HG03439 (cell line): ENCODE measurements at regions not wholly inside any gene's neighbourhood (a gene's known extent, or its start where the extent isn't known, plus 50 kb on each side); places are given as distances from the start of the nearest gene placed in this dataset.
"Not testable (repeated sequence)": the region's sequence is repeated elsewhere in the genome, so short reads cannot be mapped to it uniquely, and the experiment has no call there.

Experiments used
- ATAC-seq: cut with Tn5 transposase; IDR thresholded peaks from one replicate; pipeline ENCODE4 v1.9.1; 2021; ENCODE audit warnings: mild to moderate bottlenecking, moderate library complexity; ENCODE audit not compliant: unreplicated experiment

DNA sequence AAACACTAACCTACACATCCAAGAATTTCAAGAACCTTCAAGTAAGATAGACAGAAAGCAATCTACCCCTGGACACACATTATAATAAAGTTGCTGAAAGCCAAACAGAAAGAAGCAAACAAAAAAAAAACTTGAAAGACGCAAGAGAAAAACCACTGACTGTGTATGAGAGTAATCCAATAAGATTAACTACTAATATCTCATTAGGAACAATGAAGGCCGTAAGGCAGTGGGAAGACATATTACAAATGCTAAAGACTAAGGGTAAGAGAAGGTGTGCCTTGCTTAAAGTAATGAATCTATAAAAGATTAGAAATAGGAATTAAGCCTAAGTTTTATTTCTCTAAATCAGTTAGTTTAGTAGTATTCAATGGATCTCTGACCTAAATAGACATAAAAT, 1109.1 kb downstream of the JRKL start:
- no peak for ATAC-seq

DNA sequence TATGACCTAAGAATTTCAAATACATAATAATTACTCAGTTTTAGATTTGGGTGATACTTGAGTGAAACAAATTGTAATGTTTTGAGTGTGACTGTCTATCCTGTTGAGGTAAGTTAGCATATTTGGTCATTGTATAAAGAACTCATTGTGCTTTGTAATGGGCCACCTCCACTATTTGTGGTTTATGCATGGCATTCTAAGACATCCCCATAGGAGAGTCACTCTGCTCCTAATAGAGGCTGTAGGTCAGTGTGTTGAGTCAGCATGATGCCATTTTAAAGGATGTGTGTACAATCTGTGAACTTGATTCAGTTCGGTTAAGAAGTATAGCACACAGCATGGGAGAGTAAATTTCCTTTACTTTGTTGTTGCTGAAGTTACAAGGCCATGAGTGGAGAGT, 1112.4 kb downstream of the JRKL start:
- no peak for ATAC-seq

DNA sequence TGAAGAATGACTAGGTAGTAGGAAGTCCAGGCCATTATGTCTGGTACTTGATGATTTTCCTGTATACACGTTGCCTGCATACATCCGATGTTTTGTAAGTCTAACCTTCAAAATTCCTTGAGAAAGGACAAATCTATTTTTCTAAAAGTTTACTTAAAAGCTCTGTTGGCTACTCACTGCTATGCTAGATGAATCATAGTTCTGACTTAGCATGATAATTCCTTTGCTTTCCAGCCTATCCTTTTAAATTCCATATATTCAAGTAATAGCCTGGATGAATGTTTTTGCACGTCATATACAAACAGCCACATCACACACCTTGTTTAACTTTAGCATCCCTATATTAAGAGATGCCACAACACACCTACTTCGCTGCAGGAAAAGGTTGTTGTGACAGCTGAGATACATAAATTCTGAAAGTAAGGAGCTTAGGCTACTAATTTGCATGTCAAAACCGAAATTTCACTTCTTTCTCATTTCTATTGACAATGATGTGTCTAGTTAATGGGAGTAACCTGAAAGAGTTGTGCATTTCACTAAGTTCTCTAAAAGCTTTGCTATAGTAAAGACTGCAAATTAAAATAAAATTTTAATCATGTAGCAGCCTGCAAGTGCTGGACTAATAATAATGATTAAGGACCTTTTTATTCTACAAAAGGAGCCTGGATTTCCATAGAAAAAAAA, 1116.4 kb downstream of the JRKL start:
- ATAC-seq = no peak

DNA sequence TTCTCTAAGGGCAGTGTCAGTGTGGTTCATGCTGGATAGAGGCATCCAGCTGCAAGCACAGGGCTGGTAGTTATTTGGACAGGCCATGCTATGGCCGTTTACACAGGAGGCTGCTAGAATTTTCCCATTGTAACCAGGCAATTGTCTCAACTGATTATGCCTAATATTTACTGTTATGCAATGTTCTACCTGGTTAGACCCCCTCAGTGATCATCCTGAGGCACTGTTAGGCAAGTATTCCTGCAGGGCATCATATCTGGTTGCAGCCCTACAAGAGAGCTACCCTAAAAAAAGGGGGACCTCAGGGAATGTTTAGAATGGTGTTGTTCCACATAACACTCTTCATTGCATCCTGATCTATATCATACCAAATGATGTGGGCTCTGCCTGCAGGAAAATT, 1124.6 kb downstream of the JRKL start:
- no peak for ATAC-seq

DNA sequence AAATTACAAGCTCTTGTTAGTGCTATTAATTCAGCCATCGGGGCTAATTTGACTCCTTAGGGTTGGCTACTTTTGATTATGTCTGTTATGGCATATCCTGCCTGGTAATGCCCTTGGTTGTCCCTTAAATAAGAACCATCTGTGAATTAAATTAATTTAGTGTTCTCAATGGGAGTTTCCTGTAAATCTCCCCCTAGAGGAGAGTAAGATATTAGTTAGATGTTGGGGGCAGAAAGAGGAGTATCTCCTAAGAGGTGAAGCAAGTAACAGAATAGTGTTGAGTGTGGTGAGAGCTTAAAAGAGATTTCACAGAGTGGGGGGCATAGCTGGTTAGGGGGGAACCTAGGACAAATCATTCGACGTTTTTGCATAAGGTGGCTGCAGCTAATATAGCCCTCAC, 1126.9 kb downstream of the JRKL start:
- ATAC-seq = no peak

DNA sequence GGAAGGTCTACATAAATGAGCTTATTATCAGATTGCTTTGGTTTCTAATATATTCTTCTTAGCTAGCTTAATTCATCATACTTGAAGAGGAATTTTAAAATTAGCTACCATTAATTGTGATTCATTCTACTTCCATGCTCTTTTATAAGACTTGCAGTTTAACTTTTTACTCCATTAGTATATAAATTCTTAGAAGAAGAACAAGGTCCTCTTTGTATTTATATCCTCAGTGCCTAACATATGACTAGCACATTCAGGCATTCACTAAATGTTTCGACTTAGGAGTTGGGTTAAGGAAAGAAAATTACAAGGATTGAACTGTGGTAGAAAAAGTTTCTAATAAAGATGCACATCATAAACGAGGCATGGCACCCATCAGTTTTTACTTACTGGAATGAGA, 1135.5 kb downstream of the JRKL start:
- no peak for ATAC-seq

DNA sequence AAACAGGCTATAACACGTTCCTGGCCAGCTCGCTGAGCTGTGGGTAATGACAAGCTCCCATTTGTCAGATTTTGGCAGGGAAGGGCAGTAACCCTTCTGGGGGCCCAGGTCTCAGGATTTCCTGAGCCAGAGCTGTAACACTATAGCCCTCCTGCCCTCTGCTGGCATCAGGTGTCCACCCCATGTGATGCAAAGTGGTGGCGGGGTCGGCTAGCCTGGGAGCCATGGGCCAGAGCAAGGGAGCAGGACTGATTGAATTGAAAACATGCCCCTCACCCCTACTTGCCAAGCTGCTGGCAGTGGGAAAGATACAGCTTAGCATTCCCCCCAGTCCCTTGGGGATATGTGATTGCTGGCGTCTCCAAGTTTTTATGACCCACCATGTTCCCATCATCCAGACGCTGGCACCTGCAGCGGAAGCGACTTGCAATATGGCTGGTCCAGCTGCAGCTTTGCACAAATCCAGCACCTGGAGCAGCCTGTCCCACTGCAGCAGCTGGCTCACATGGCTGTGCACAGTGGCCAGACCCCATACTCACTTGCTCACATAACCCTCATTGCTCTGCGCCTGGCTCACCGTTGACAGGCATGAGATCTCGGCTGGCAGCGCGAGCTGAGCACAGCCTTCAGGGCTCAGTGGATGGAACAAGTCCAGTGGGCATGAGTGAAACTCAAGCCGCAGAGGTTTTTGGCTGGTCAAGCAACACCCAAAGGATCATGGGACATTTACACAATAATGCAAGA, 1147.8 kb downstream of the JRKL start:
- ATAC-seq = no peak

DNA sequence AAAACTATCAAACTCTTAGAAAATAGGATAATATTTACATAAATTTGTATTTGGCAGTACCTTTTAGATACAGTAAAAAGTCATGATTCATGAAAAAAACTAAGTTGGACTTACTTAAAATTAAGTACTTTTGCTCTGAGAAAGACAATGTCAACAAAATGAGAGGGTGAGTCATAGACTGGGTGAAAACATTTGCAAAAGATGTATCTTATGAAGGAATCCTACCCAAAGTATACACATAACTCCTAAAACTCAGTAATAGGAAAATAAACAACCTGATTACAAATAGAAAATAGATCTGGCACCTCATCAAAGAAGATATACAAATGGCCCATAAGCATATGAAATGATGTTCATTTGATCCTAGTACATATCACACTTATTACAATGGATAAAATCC, 1154.6 kb downstream of the JRKL start:
- no peak for ATAC-seq

DNA sequence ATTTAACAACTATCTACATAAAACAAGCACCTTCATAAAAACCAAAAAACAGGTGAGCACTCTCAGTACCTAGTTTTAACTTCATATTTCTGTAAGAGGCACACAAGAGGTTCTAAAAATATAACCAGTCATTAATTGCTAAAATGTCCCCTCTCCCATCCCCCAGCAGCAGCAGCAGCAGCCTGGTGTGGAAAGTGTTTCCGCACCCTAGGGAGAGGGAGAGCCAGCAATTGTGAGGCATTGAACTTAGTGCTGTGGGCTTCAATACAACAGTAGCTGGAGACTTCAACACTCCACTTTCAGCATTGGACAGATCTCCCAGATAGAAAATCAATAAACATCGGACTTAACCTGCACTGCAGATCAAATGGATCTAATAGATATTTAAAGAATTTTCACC, 1158.5 kb downstream of the JRKL start:
- ATAC-seq = no peak

DNA sequence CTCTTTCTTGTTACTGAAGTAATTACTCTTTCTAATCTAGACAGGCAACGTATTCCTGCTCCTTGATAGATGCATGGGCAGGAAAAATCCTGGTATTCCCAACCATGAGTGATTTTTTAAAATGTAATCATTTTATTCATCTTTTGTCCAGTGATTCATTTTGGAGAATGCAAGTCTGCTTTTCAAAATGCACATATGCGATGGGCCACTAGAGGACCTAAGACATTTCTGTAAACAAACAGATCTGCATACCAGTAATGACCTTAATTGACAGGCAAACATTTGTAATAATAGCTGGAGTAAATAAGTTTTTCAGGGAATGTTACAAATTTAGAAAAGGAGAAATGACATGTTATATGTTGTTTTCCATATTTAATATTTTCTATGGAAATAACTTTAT, 1167.6 kb downstream of the JRKL start:
- ATAC-seq = no peak

DNA sequence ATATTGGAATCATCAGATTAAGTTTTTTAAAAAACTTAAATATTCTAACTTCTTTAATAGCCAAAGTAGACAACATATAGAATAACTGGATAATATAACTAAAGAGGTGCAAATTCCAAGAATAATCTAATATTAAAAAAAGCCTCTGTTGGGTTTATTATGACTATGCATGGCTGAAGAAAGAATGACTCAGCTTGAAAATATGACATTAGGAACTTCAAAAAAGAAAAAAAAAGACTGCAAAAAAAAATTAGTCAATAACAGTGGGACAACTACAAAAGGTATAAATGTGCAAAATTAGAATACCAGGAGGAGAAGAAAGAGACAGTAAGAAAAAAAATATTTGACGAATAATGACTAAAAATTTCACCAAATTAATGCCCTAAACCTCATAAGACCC, 1178.0 kb downstream of the JRKL start:
- ATAC-seq = no peak

DNA sequence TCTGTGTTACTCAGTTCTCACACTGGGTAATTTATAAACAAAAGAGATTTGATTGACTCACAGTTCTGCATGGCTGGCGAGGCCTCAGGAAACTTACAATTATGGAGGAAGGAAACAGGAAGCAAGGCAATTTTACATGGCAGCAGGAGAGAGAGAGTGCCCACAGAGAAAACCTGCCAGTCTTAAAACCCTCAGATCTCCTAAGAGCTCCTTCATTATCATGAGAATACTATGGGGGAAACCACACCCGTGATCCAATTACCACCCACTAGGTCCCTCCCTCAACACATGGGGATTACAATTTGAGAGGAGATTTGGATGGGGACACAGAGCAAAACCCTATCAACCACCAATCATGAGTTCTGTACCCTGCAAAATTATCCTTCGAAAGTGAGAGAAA, 1180.8 kb downstream of the JRKL start:
- no peak for ATAC-seq

DNA sequence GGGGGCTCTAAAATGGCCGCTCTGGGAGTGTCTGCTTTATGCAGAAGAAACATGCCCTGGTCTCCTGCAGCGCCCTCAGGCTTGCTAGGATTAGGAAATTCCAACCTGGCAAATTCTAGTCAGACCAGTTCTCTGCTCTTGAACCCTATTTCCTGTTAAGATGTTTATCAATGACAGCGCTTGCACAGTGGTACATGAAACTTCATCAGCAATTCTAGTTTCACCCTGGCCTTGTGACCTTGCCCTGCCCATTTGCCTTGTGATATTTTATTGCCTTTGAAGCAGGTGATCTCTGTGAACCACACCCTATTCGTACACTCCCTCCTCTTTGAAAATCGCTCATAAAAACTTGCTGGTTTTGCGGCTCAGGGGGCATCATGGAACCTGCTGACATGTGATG, 1184.0 kb downstream of the JRKL start:
- not testable (repeated sequence) for ATAC-seq

DNA sequence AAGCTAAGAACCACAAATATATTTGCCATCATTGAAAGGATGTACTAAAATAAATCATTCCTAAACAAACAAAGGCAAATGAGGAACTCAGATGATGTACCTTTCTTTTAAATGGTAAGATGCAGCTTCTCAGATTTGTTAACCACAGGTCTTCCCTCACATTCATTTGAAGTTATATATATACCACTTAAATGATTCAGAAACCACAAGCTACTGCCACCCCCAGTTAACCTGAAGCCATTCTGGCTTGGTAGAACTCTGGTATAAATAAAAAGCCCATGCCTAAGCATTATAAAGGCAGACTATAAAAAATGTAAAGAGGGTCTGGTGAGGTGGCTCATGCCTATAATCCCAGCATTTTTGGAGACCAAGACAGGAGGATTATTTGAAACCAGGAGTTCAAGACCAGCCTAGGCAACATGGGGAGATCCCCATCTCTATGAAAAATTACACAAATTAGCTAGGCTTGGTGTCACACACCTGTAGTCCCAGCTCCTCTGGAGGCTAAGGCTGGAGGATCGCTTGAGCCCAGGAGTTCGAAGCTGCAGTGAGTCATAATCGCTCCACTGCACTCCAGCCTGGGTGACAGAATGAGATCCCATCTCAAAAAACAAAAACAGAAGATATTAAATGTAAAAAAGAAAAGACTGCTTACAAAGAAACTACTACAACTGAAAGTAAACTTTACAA, 1185.3 kb downstream of the JRKL start:
- no peak for ATAC-seq

DNA sequence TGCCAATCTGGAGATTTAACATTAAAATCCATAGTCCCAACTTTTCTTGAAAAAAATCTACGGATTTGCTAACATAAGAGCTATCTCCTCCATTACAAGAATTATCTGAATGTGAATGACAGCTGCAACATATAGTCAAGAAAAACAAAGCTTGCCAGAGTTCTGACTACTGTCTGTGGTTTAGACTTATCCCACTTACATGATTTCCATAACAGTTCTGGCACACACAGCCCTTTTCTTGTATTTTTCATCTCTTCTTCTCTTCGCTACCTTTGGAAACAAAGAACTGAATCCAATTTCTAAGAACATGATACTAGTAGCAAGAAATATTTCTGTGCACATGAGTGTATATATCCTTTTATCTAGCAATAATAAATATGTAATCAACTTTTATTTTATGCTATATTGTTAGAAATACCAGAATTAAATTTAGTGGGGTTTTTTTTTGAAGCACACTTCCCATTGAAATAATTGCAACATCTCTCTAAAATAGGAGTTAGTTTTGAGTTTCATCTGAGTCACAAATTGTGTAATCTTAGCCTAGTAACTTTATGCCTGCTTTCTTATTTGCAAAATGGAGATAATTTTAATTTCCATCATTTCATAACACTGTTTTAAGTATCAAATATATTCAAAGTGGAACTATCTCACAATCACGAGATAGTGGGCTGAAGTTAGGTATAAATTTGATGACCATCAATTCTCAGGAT, 1217.6 kb downstream of the JRKL start:
- ATAC-seq = no peak

DNA sequence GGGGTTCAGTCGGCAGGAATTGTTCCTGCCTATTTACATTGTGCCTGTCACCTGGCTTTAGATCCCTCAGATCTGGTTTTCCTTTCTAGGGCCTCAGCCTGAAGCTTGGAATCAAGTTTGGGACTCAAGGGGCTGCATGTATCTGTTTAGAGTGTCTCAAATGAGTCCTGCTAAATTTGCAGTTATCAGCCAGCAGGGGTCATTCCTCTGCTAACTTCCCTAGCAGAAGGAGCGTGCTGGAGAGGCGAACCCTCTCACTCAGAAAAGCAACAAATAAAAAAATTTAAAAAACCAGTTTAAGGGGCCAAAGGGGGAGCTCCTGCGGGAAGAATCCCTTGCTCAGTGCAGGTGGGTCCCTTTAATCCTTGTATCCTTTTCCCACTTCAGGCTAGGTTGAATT, 1220.2 kb downstream of the JRKL start:
- no peak for ATAC-seq

DNA sequence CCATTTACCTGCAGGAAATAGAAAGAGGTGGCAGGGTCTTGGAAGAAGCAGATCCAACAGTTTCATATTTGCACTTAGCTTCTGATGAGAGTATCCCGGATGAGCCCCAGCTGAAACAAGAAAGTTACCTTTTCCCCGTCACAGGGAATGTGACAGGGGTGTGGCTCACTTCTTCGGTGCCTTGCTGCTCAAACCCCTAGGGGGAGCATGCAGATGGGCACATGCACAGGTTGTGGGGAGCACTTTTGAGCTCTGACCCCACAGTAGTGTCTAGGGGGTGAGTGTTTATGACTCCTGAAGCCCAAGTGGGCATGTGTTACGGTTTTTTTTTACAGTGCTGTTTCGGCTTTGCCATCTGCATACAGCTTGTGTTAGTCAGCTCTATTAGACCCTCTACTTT, 1221.0 kb downstream of the JRKL start:
- no peak for ATAC-seq

DNA sequence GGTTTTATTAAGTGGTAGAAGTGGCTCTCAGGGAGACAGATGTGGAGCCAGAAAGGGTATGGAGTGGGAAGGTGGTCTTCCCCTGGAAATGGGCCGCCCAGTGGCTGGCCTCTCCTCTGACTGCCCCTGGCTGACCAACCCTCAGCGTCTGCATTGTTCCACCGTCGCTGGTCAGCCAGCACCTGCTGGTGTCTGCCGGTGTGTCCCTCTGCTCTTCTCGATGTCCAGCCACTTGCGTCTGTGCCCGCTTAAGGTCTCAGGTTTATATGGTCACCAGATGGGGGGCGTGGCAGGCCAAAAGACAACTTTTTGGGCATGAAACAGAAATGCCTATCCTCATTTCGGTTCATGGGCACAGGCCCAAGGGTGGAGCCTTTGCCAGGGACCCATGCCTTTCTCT, 1221.5 kb downstream of the JRKL start:
- no peak for ATAC-seq

DNA sequence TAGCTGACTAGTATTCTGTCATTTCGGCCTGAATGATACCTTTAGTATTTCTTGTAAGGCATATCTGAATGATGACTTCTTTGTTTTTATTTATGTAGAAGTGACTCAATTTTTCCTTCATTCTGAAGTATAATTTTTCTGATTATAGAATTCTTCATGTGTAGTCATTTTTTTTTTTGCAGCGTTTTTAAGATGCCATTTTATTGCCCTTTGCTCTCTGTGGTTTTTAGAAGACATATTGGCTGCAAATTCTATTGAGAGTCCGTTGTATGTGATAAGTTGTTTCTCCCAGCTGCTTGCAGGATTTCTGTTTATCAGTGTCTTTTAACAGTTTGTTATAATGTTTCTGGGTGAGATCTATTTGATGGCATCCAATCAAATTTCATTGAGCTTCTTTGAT, 1224.8 kb downstream of the JRKL start:
- ATAC-seq = no peak

DNA sequence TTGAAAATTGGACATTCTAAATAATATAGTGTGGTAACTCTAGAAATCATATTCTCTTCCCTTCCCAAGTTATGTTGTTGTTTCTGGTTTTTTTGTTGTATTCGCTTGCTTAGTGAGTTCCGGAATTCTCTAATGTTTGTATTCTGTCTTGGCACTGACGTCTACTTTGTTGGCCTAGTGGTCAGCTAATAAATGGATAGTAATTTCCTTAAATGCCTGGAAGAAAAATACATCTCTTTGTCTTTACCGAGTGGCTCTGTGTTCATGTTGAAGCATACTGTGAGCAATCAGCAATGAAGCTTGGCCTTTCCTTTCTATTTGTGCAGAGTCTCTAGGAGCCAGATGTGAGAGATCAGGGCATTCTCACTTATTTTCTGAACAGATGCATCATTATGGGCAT, 1225.7 kb downstream of the JRKL start:
- no peak for ATAC-seq

DNA sequence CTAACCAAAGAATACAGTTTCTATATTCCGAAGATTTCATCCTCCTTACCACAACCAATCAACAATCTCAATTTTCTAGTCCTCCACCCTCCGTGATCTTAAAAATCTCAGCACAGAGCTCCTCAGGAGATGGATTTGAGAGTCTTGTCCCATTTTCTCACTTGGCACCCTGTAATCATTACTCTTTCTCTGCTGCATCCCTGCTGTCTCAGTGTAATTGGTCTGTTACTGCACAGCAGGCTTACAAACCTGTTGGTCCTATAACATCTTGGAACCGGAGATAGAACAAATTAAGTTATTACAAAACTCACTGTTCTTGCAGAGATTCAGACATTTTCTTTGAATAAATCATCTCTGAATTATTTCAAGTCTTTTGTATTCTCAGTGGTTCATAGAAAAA, 1227.2 kb downstream of the JRKL start:
- no peak for ATAC-seq

DNA sequence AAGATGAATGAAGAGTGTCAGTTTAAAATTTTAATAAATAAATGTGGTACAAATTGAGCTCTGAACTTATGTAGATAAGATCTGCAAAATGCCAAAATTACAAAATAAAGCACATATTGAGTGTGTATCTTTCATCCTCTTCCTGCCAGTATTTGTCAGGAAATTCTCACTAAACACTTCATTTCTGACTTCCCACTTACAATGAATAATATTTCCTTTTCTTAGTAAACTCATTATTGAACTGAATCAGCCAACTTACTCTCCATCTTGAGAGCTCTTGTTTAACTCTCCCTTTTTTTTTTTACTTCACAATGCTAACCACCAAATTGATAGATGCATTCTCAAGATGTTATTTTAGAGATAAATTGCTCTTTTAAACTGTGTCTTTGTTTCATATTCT, 1230.2 kb downstream of the JRKL start:
- ATAC-seq = no peak
